HepG2 (cell line): ENCODE measurements at regions not wholly inside any gene's neighbourhood (a gene's known extent, or its start where the extent isn't known, plus 50 kb on each side); places are given as distances from the start of the nearest gene placed in this dataset.

Source experiments
- ATF2 ChIP-seq: sonication (generic); formaldehyde crosslinking; IDR thresholded peaks from 2 replicates; pipeline ENCODE4 v1.4.0; 2020; ENCODE audit warnings: missing genetic modification reagents
- CREM ChIP-seq, 2 experiments: sonication (generic) in 1 of 2; formaldehyde crosslinking in 1 of 2; IDR thresholded peaks; 2 replicates each; pipeline versions ENCODE4 v1.4.0 to v1.6.1; 2016 to 2020; ENCODE audit warnings: antibody characterized with exemption in 1 of 2, mild to moderate bottlenecking in 1 of 2, missing genetic modification reagents in 1 of 2
- CTCF ChIP-seq: sonication (generic); formaldehyde crosslinking; IDR thresholded peaks from 2 replicates; pipeline ENCODE4 v1.5.0; 2020; ENCODE audit warnings: mild to moderate bottlenecking, missing genetic modification reagents, moderate library complexity
- DPF2 ChIP-seq: sonication (generic); formaldehyde crosslinking; IDR thresholded peaks from 2 replicates; pipeline ENCODE4 v1.4.0; 2020; ENCODE audit warnings: mild to moderate bottlenecking, low read depth, missing genetic modification reagents, borderline replicate concordance
- KDM1A ChIP-seq: IDR thresholded peaks from 2 replicates; pipeline ENCODE4 v1.6.1; 2016; ENCODE audit warnings: missing compliant biosample characterization
- NR2C2 ChIP-seq: sonication (generic); formaldehyde crosslinking; IDR thresholded peaks from 2 replicates; pipeline ENCODE4 v1.4.0; 2020; ENCODE audit warnings: missing genetic modification reagents, mild to moderate bottlenecking, moderate library complexity, borderline replicate concordance
- POLR2A ChIP-seq, 2 experiments: IDR thresholded peaks; 2 replicates each; pipeline ENCODE4 v1.6.1; 2011; ENCODE audit warnings: low read depth in 2 of 2, low read length in 2 of 2, mild to moderate bottlenecking in 1 of 2, moderate library complexity in 1 of 2; ENCODE audit not compliant: insufficient read depth in 1 of 2
- PREB ChIP-seq: sonication (generic); formaldehyde crosslinking; IDR thresholded peaks from 2 replicates; pipeline ENCODE4 v1.4.0; 2020; ENCODE audit warnings: missing genetic modification reagents
- THRA ChIP-seq: sonication (generic); formaldehyde crosslinking; IDR thresholded peaks from 2 replicates; pipeline ENCODE4 v1.4.0; 2020; ENCODE audit warnings: missing genetic modification reagents, borderline replicate concordance
- ZNF207 ChIP-seq: fragments of 450-650 bp; IDR thresholded peaks from 2 replicates; pipeline ENCODE4 v1.6.1; 2016; ENCODE audit warnings: antibody characterized with exemption, borderline replicate concordance
- ZNF318 ChIP-seq: sonication (generic); formaldehyde crosslinking; IDR thresholded peaks from 2 replicates; pipeline ENCODE4 v1.4.0; 2020; ENCODE audit warnings: mild to moderate bottlenecking, missing genetic modification reagents
- ZNF747 ChIP-seq: sonication (generic); formaldehyde crosslinking; IDR thresholded peaks from 2 replicates; pipeline ENCODE4 v1.8.1; 2023; ENCODE audit warnings: missing genetic modification reagents, mild to moderate bottlenecking, borderline replicate concordance

- no peak for TF ChIP-seq THRA
- no peak for TF ChIP-seq ZNF747 (CRISPR knock-in tag)
- TF ChIP-seq POLR2A (IDR thresholded peaks at IDR 0.05; ENCODE audit: insufficient read depth in 1 of 2, low read depth in 2 of 2, low read length in 2 of 2), result no peak
- TF ChIP-seq DPF2, result no peak
- no peak for TF ChIP-seq ZNF318 (CRISPR knock-in tag)
- no peak for TF ChIP-seq KDM1A (CRISPR knock-in tag)
- no peak for TF ChIP-seq ATF2 (CRISPR knock-in tag)
- no peak for TF ChIP-seq CTCF (CRISPR knock-in tag)
- no peak for TF ChIP-seq ZNF207
- TF ChIP-seq NR2C2 (CRISPR knock-in tag), result no peak
- TF ChIP-seq PREB (CRISPR knock-in tag), result no peak
- no peak for TF ChIP-seq CREM (IDR thresholded peaks at IDR 0.05)
- no peak for TF ChIP-seq CREM (CRISPR knock-in tag; IDR thresholded peaks at IDR 0.05)
Observed at GRCh38 chr3:144270100-144270499, 298.5 kb downstream of the DIPK2A start.
